Mesenchymal stem cell (in vitro differentiated cells and primary cell): ENCODE measurements at regions not wholly inside any gene's neighbourhood (a gene's known extent, or its start where the extent isn't known, plus 50 kb on each side); places are given as distances from the start of the nearest gene placed in this dataset.
A peak's percentile ranks its signal among the peaks of the same experiment; 100 is the strongest.
"Not testable (repeated sequence)": the region's sequence is repeated elsewhere in the genome, so short reads cannot be mapped to it uniquely, and the experiment has no call there.

Source experiments
- DNase-seq: peaks from one replicate; pipeline ENCODE4 v3.0.0-alpha.2; 2013
- H2AFZ ChIP-seq: one replicate; pipeline ENCODE4 v1.6.1; 2013; ENCODE audit warnings: low read depth, mild to moderate bottlenecking, control low read depth, inconsistent platforms, low read length, moderate library complexity
- H2AK5ac ChIP-seq: 2 replicates; pipeline ENCODE4 v1.6.1; 2013; ENCODE audit warnings: low read length, moderate library complexity, mild to moderate bottlenecking, inconsistent platforms; ENCODE audit not compliant: severe bottlenecking
- H2BK120ac ChIP-seq: one replicate; pipeline ENCODE4 v1.6.1; 2013; ENCODE audit warnings: low read depth, mild to moderate bottlenecking, inconsistent platforms, low read length, moderate library complexity
- H2BK12ac ChIP-seq, 2 experiments: one replicate each; pipeline ENCODE4 v1.6.1; 2013; ENCODE audit warnings: inconsistent platforms in 2 of 2, low read length in 2 of 2, mild to moderate bottlenecking in 2 of 2, moderate library complexity in 2 of 2, control low read depth in 1 of 2
- H2BK15ac ChIP-seq: one replicate; pipeline ENCODE4 v1.6.1; 2013; ENCODE audit warnings: mild to moderate bottlenecking, low read depth, inconsistent platforms; ENCODE audit not compliant: poor library complexity, severe bottlenecking
- H2BK5ac ChIP-seq: 2 replicates; pipeline ENCODE4 v1.6.1; 2013; ENCODE audit warnings: low read depth, mild to moderate bottlenecking, low read length, control low read depth, inconsistent platforms; ENCODE audit not compliant: poor library complexity, severe bottlenecking
- H3K14ac ChIP-seq, 2 experiments: one replicate each; pipeline ENCODE4 v1.6.1; 2013; ENCODE audit warnings: inconsistent platforms in 2 of 2, low read length in 2 of 2, control low read depth in 1 of 2, mild to moderate bottlenecking in 1 of 2, moderate library complexity in 1 of 2
- H3K18ac ChIP-seq, 2 experiments: one replicate each; pipeline ENCODE4 v1.6.1; 2013; ENCODE audit warnings: inconsistent platforms in 2 of 2, low read length in 2 of 2, control low read depth in 1 of 2, low read depth in 1 of 2, mild to moderate bottlenecking in 1 of 2
- H3K23ac ChIP-seq, 2 experiments: one replicate each; pipeline ENCODE4 v1.6.1; 2013; ENCODE audit warnings: inconsistent platforms in 2 of 2, low read length in 2 of 2, mild to moderate bottlenecking in 2 of 2, moderate library complexity in 2 of 2, control low read depth in 1 of 2
- H3K27ac ChIP-seq: 2 replicates; pipeline ENCODE4 v1.5.1; 2013; ENCODE audit warnings: mild to moderate bottlenecking, moderate library complexity, low read length, control low read depth, inconsistent platforms; ENCODE audit not compliant: poor library complexity, severe bottlenecking
- H3K27me3 ChIP-seq, 2 experiments: 2 replicates each; pipeline versions ENCODE4 v1.6.1 to v1.7.0; 2013; ENCODE audit warnings: low read length in 2 of 2, mild to moderate bottlenecking in 2 of 2, moderate library complexity in 2 of 2, control low read depth in 1 of 2, inconsistent platforms in 1 of 2; ENCODE audit not compliant: control insufficient read depth in 1 of 2, insufficient read depth in 1 of 2
- H3K36me3 ChIP-seq, 2 experiments: 2 replicates each; pipeline versions ENCODE4 v1.6.1 to v1.7.0; 2013; ENCODE audit warnings: low read length in 2 of 2, control low read depth in 1 of 2, inconsistent platforms in 1 of 2, low read depth in 1 of 2, mild to moderate bottlenecking in 1 of 2; ENCODE audit not compliant: insufficient read depth in 2 of 2, control insufficient read depth in 1 of 2
- H3K4ac ChIP-seq, 2 experiments: one replicate each; pipeline ENCODE4 v1.6.1; 2013; ENCODE audit warnings: inconsistent platforms in 2 of 2, low read length in 2 of 2, mild to moderate bottlenecking in 2 of 2, moderate library complexity in 2 of 2, control low read depth in 1 of 2, low read depth in 1 of 2
- H3K4me1 ChIP-seq: 2 replicates; pipeline ENCODE4 v1.6.1; 2013; ENCODE audit warnings: low read depth, low read length, control low read depth; ENCODE audit not compliant: control insufficient read depth, insufficient read depth
- H3K4me2 ChIP-seq: 2 replicates; pipeline ENCODE4 v1.6.1; 2013; ENCODE audit warnings: low read length, mild to moderate bottlenecking, inconsistent platforms; ENCODE audit not compliant: poor library complexity, severe bottlenecking
- H3K4me3 ChIP-seq, 2 experiments: 2 replicates each; pipeline versions ENCODE4 v1.5.1 to v1.7.0; 2013; ENCODE audit warnings: low read length in 2 of 2, mild to moderate bottlenecking in 2 of 2, control low read depth in 1 of 2, low read depth in 1 of 2; ENCODE audit not compliant: insufficient read depth in 1 of 2
- H3K79me1 ChIP-seq: replicated peaks from 2 replicates; pipeline ENCODE4 v1.6.1; 2013; ENCODE audit warnings: mild to moderate bottlenecking, control low read depth, low read length, inconsistent platforms; ENCODE audit not compliant: poor library complexity, severe bottlenecking
- H3K9ac ChIP-seq: 2 replicates; pipeline ENCODE4 v1.7.0; 2013; ENCODE audit warnings: mild to moderate bottlenecking, low read length, moderate library complexity
- H3K9me3 ChIP-seq: 2 replicates; pipeline ENCODE4 v1.7.0; 2013; ENCODE audit warnings: mild to moderate bottlenecking, low read length; ENCODE audit not compliant: control insufficient read depth
- H4K8ac ChIP-seq: one replicate; pipeline ENCODE4 v1.6.1; 2013; ENCODE audit warnings: inconsistent platforms, mild to moderate bottlenecking, low read length, moderate library complexity
- H4K91ac ChIP-seq: one replicate; pipeline ENCODE4 v1.6.1; 2013; ENCODE audit warnings: mild to moderate bottlenecking, low read length, inconsistent platforms
- WGBS: methylation state at CpG from one replicate; pipeline ENCODE4 v1.1.7; 2013; ENCODE audit warnings: mixed read lengths; 5-methylcytosine and 5-hydroxymethylcytosine counted together

- Histone ChIP-seq H3K9me3 (no peaks in the 10 kb centered on the region), H2BK15ac (no peak overlapping the region), H3K36me3 (no peaks in the 10 kb centered on the region), H2AK5ac (no peak overlapping the region), H3K4ac (peak overlapping the region in 1 of 2 experiments; percentile 7), H2BK5ac (no peak overlapping the region), H3K4me3 (no peak overlapping the region), H3K9ac (no peak overlapping the region), H3K14ac (no peak overlapping the region), H4K91ac (no peak overlapping the region), H2BK12ac (no peak overlapping the region), H2BK120ac (no peak overlapping the region), H3K27me3 (peaks cover 0 to 28% of the 10 kb centered on the region in 2 experiments), H3K18ac (no peak overlapping the region), H4K8ac (no peak overlapping the region), H3K23ac (no peak overlapping the region), H3K4me2 (peak overlapping the region; percentile 14), H3K79me1 (no peaks in the 10 kb centered on the region), H3K4me1 (peaks cover 2% of the 10 kb centered on the region), H2AFZ (no peak overlapping the region), H3K27ac (peak overlapping the region; percentile 65)
- 96% methylated on average over 4 of the region's 4 CpGs for WGBS
- DNase-seq = no peak
Measured at GRCh38 chr10:28769091-28769604, 91.8 kb downstream of the BAMBI start.

GRCh38 chr10:28771580-28772090 is 94.3 kb downstream of the BAMBI start:
- not testable (repeated sequence) for H3K27me3 ChIP-seq, H3K36me3 ChIP-seq, H2BK15ac ChIP-seq, H3K27ac ChIP-seq, H3K4ac ChIP-seq, H3K4me3 ChIP-seq, H2BK12ac ChIP-seq, H3K9ac ChIP-seq, H2AFZ ChIP-seq, H2AK5ac ChIP-seq, H4K8ac ChIP-seq, H3K4me2 ChIP-seq, H3K23ac ChIP-seq, H3K4me1 ChIP-seq, H3K14ac ChIP-seq, DNase-seq, H2BK120ac ChIP-seq, H3K9me3 ChIP-seq, H3K79me1 ChIP-seq, H3K18ac ChIP-seq, H4K91ac ChIP-seq, H2BK5ac ChIP-seq
- 95% methylated on average over 25 of the region's 36 CpGs for WGBS

- Histone ChIP-seq H2AK5ac (no peak overlapping the region), H3K27ac (no peak overlapping the region), H3K9ac (no peak overlapping the region), H3K4me1 (peaks cover 1% of the 10 kb centered on the region), H3K4ac (no peak overlapping the region), H3K4me3 (no peak overlapping the region), H4K8ac (no peak overlapping the region), H3K27me3 (no peaks in the 10 kb centered on the region), H4K91ac (no peak overlapping the region), H3K4me2 (no peak overlapping the region), H2BK12ac (no peak overlapping the region), H2BK5ac (no peak overlapping the region), H2AFZ (no peak overlapping the region), H3K9me3 (no peaks in the 10 kb centered on the region), H3K23ac (no peak overlapping the region), H3K18ac (no peak overlapping the region), H3K79me1 (no peaks in the 10 kb centered on the region), H3K36me3 (no peaks in the 10 kb centered on the region), H3K14ac (no peak overlapping the region), H2BK120ac (no peak overlapping the region), H2BK15ac (no peak overlapping the region)
- DNase-seq = no peak
- 73% methylated on average over 3 of the region's 4 CpGs for WGBS
Measured at GRCh38 chr10:28774051-28774995, 97.0 kb downstream of the BAMBI start.

GRCh38 chr10:28775773-28776172 is 98.5 kb downstream of the BAMBI start:
- H2AFZ ChIP-seq = no peak overlapping the region
- H3K14ac ChIP-seq = no peak overlapping the region
- H3K18ac ChIP-seq = no peak overlapping the region
- DNase-seq = no peak
- no peak overlapping the region for H2BK5ac ChIP-seq
- no peak overlapping the region for H4K91ac ChIP-seq
- no peak overlapping the region for H2AK5ac ChIP-seq
- H3K4me3 ChIP-seq = no peak overlapping the region
- H2BK120ac ChIP-seq = no peak overlapping the region
- no peak overlapping the region for H2BK15ac ChIP-seq
- no peak overlapping the region for H3K27ac ChIP-seq
- no peak overlapping the region for H4K8ac ChIP-seq
- no peak overlapping the region for H3K9ac ChIP-seq
- no peak overlapping the region for H3K4me2 ChIP-seq
- no peaks in the 10 kb centered on the region for H3K79me1 ChIP-seq
- no peak overlapping the region for H3K4ac ChIP-seq
- H3K36me3 ChIP-seq = no peaks in the 10 kb centered on the region
- no peaks in the 10 kb centered on the region for H3K27me3 ChIP-seq
- H3K9me3 ChIP-seq = no peaks in the 10 kb centered on the region
- no peak overlapping the region for H2BK12ac ChIP-seq
- peaks cover 1% of the 10 kb centered on the region for H3K4me1 ChIP-seq
- WGBS = 90% methylated on average over 3 of the region's 3 CpGs
- H3K23ac ChIP-seq = no peak overlapping the region
